Gastroesophageal sphincter (tissue), 3 donors: ENCODE measurements at regions not wholly inside any gene's neighbourhood (a gene's known extent, or its start where the extent isn't known, plus 50 kb on each side); places are given as distances from the start of the nearest gene placed in this dataset.

Experiments used
- CTCF ChIP-seq, 4 experiments: fragments of 200-600 bp in 2 of 4; fragments of 450-650 bp in 2 of 4; sonication (generic) in 1 of 4; IDR thresholded peaks; one replicate each; pipeline ENCODE4 v1.5.1; 2017 to 2019; ENCODE audit warnings: antibody characterized with exemption in 4 of 4, mild to moderate bottlenecking in 2 of 4, moderate library complexity in 2 of 4
- POLR2A ChIP-seq, 2 donors: fragments of 450-650 bp; IDR thresholded peaks; one replicate each; pipeline ENCODE4 v1.6.1; 2017; ENCODE audit warnings: antibody characterized with exemption in 2 of 2, mild to moderate bottlenecking in 2 of 2, moderate library complexity in 1 of 2

GRCh38 chr4:32000846-32001488 is 1280.8 kb downstream of the PCDH7 start:
- no peak for TF ChIP-seq CTCF (IDR thresholded peaks at IDR 0.05)
- no peak for TF ChIP-seq POLR2A (IDR thresholded peaks at IDR 0.05)
